Mucosa of rectum (tissue), 2 donors: ENCODE measurements at regions not wholly inside any gene's neighbourhood (a gene's known extent, or its start where the extent isn't known, plus 50 kb on each side); places are given as distances from the start of the nearest gene placed in this dataset.

Experiments used
- H3K27ac ChIP-seq, 2 donors: one replicate each; pipeline ENCODE4 v1.7.0; 2013; ENCODE audit warnings: inconsistent platforms in 2 of 2, low read depth in 2 of 2, low read length in 2 of 2
- H3K27me3 ChIP-seq, 2 donors: one replicate each; pipeline ENCODE4 v1.7.0; 2013; ENCODE audit warnings: low read length in 2 of 2; ENCODE audit not compliant: control insufficient read depth in 2 of 2, insufficient read depth in 2 of 2
- H3K36me3 ChIP-seq, 2 donors: one replicate each; pipeline ENCODE4 v1.7.0; 2013; ENCODE audit warnings: low read length in 2 of 2; ENCODE audit not compliant: control insufficient read depth in 2 of 2, insufficient read depth in 2 of 2
- H3K4me1 ChIP-seq, 2 donors: one replicate each; pipeline ENCODE4 v1.7.0; 2013; ENCODE audit warnings: low read length in 2 of 2, mild to moderate bottlenecking in 1 of 2; ENCODE audit not compliant: control insufficient read depth in 2 of 2, insufficient read depth in 2 of 2
- H3K4me3 ChIP-seq, 2 donors: one replicate each; pipeline ENCODE4 v1.7.0; 2013; ENCODE audit warnings: low read length in 2 of 2
- H3K9ac ChIP-seq, 2 donors: one replicate each; pipeline ENCODE4 v1.7.0; 2013; ENCODE audit warnings: low read length in 2 of 2, low read depth in 1 of 2, mild to moderate bottlenecking in 1 of 2
- H3K9me3 ChIP-seq, 2 donors: one replicate each; pipeline ENCODE4 v1.7.0; 2013; ENCODE audit warnings: low read length in 2 of 2; ENCODE audit not compliant: control insufficient read depth in 2 of 2
- donor health status: healthy.
- donor health status: Normal muscosa, but diverticular disease.

DNA sequence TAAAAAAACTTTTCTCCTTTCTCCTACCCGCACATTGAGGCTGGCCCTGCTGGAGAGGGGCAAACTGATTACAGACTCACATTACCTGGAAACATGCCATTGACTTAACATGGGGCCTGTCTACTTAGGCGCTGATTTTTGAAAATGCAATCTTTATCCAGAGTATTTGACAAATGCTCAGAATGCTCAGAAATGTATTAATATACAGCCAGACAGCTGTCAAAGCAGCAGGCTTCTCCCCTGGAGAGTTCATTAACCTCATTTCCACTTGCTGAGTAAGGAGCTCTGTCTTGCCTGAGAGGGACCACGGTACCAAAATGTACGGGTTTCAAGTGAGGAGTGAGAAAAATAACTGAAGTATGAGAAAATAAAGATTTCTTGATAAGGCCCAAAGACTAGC is 95.7 kb downstream of the PAX1 start:
- no peaks in the 10 kb centered on the region for H3K4me1 ChIP-seq
- no peaks in the 10 kb centered on the region for H3K9me3 ChIP-seq
- no peak overlapping the region for H3K9ac ChIP-seq
- no peak overlapping the region for H3K4me3 ChIP-seq
- no peaks in the 10 kb centered on the region for H3K36me3 ChIP-seq
- no peaks in the 10 kb centered on the region for H3K27me3 ChIP-seq
- H3K27ac ChIP-seq, result no peak overlapping the region

DNA sequence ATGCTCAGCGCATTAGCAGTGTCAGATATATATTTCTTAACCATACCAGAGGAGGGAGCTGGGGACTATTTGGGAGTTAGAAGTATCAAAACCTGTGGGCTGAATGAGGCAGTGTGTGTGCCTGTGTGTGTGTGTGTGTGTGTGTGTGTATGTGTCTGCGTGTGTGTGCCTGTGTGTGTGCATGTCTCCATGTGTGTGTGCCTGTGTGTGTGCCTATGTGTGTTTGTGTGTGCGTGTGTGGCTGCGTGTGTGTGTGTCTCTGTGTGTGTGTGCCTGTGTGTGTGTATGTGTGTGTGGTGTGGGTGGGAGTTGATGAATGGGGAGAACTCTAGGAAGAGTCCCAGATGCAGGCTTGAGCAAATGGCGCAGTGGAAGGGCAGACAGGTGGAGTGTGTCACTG is 92.9 kb downstream of the PAX1 start:
- Histone ChIP-seq H3K27me3 (no peaks in the 10 kb centered on the region), H3K36me3 (no peaks in the 10 kb centered on the region), H3K4me3 (no peak overlapping the region), H3K27ac (no peak overlapping the region), H3K9me3 (no peaks in the 10 kb centered on the region), H3K9ac (no peak overlapping the region), H3K4me1 (no peaks in the 10 kb centered on the region)

DNA sequence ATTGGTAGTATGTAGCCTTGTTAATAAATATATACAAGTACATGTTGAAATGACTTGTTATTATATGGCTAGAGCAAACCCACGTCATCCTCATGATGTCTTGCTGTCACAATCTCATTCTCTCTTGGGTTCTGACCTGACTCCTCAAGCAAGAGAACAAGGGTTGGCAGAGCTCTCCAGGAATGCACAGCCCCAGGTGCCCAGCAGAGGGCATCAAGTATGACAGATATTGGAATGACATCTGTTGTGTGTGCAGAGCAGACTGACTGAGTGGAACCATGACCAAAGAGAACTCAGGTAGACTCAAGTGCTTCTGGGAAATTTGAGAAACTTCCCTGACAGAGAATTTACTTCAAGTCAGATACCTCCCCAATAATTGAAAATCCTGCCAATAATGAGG is 90.6 kb downstream of the PAX1 start:
- no peak overlapping the region for H3K9ac ChIP-seq
- no peaks in the 10 kb centered on the region for H3K9me3 ChIP-seq
- no peaks in the 10 kb centered on the region for H3K36me3 ChIP-seq
- no peak overlapping the region for H3K27ac ChIP-seq
- H3K4me1 ChIP-seq, result no peaks in the 10 kb centered on the region
- H3K27me3 ChIP-seq, result no peaks in the 10 kb centered on the region
- H3K4me3 ChIP-seq, result no peak overlapping the region

DNA sequence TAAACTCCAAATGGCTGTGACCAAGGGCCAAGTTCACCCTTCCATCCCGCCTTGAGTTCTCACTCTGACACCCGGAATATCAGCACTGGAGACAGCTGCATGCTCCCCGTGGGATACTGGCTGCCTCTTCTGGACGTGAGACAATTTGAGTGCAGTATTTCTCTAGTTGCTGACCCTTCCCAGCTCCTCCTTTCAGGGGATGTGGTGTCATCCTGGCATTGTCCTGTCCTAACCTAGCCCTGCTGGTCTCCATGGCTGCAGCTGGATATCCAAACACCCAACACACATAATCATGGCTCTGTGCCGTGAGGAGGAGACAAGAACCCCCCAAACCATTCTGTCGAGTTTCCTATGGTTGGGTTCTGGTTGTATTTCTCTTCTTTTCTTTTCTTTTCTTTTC is 82.6 kb downstream of the PAX1 start:
- Histone ChIP-seq H3K27ac (no peak overlapping the region), H3K27me3 (no peaks in the 10 kb centered on the region), H3K36me3 (no peaks in the 10 kb centered on the region), H3K4me1 (no peaks in the 10 kb centered on the region), H3K9ac (no peak overlapping the region), H3K9me3 (peaks cover 0 to 2% of the 10 kb centered on the region in 2 donors), H3K4me3 (no peak overlapping the region)

DNA sequence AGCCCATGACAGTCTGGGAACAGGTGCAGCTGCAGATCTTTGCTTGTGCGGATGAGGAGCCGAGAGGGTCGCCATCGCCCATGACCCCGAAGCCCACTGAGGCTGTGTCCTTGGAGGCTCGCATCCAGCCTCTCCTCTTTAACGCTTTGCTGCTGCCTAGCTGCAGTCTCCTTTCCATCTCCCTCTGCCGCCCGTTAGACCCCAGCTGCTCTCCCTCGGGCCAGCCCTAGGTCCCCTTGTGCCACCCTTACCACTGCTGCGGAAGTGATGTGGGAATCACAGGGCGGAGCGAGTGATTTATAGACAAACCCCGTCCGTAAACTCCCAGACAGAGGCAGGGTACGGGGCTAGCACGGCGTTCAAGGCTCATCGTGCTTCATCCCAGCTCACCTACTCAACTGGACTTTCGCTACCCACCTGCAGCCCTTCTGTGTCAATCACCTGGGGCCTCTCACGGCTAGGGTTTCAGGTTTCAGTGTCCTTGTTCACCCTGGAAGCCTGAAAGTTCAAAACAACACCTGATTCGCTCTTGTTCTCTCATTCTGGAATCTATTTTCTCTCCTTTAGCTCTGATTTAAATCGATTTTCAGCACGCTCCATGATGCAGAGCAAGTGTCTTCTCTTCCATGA is 76.1 kb downstream of the PAX1 start:
- no peak overlapping the region for H3K4me3 ChIP-seq
- no peaks in the 10 kb centered on the region for H3K27me3 ChIP-seq
- no peak overlapping the region for H3K27ac ChIP-seq
- H3K9me3 ChIP-seq, result no peaks in the 10 kb centered on the region
- no peak overlapping the region for H3K9ac ChIP-seq
- H3K36me3 ChIP-seq, result no peaks in the 10 kb centered on the region
- H3K4me1 ChIP-seq, result no peaks in the 10 kb centered on the region

DNA sequence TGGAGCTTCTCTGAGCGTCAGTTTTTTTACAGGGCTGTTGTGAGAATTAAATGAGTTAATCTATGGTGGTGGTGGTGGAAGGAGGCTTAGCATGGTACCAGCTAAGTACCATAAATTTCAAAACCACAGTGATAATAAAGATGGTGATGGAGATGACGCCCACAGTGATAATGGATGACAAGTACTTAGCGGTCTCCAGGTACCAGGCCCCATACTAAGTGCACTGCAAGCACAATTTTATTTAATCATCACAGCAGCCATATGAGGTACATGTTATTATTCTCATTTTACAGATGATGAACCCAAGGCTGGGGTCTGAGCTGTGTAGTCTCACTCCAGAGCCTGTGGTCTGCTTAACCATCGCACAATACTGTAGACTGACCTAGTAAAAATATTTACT is 75.1 kb downstream of the PAX1 start:
- H3K4me3 ChIP-seq, result no peak overlapping the region
- H3K36me3 ChIP-seq, result no peaks in the 10 kb centered on the region
- H3K9me3 ChIP-seq, result no peaks in the 10 kb centered on the region
- H3K4me1 ChIP-seq, result no peaks in the 10 kb centered on the region
- H3K27me3 ChIP-seq, result no peaks in the 10 kb centered on the region
- no peak overlapping the region for H3K27ac ChIP-seq
- H3K9ac ChIP-seq, result no peak overlapping the region
